CD4-positive, alpha-beta memory T cell (primary cell): ENCODE measurements at regions not wholly inside any gene's neighbourhood (a gene's known extent, or its start where the extent isn't known, plus 50 kb on each side); places are given as distances from the start of the nearest gene placed in this dataset.

Source experiments
- CTCF ChIA-PET: fragments of 350-600 bp; sonication (Branson Sonifier 250); formaldehyde crosslinking; loops from one replicate; lab custom pipeline; 2021; ENCODE audit warnings: inconsistent platforms; ENCODE audit not compliant: partially characterized antibody; lab: Charles Lee
- POLR2A ChIA-PET: fragments of 350-600 bp; sonication (Branson Sonifier 250); formaldehyde crosslinking; loops from one replicate; lab custom pipeline; 2021; ENCODE audit not compliant: partially characterized antibody; lab: Charles Lee
- DNase-seq, 5 donors: peaks; one replicate each; pipeline versions ENCODE4 v3.0.0 to v3.0.0-alpha.2; 2020 to 2022; ENCODE audit warnings: mixed read lengths in 1 of 5
- H3K27ac ChIP-seq: one replicate; pipeline ENCODE4 v1.7.0; 2013; ENCODE audit warnings: low read depth, low read length
- H3K27me3 ChIP-seq: 2 replicates; pipeline ENCODE4 v1.7.0; 2013; ENCODE audit warnings: mild to moderate bottlenecking, low read length, moderate library complexity; ENCODE audit not compliant: insufficient read depth
- H3K36me3 ChIP-seq: 2 replicates; pipeline ENCODE4 v1.7.0; 2013; ENCODE audit warnings: mild to moderate bottlenecking, low read length, moderate library complexity; ENCODE audit not compliant: insufficient read depth
- H3K4me1 ChIP-seq: 2 replicates; pipeline ENCODE4 v1.7.0; 2013; ENCODE audit warnings: mild to moderate bottlenecking, low read length, moderate library complexity; ENCODE audit not compliant: insufficient read depth
- H3K4me3 ChIP-seq, 2 donors: one replicate each; pipeline ENCODE4 v1.7.0; 2013; ENCODE audit warnings: low read length in 2 of 2, mild to moderate bottlenecking in 1 of 2
- H3K9me3 ChIP-seq, 2 donors: one replicate each; pipeline ENCODE4 v1.7.0; 2013; ENCODE audit warnings: low read length in 2 of 2, control low read depth in 1 of 2; ENCODE audit not compliant: control insufficient read depth in 1 of 2
- H3K27ac Mint-ChIP-seq, 7 donors: one replicate each; pipeline ENCODE4 v1.8.0; 2020 to 2021; ENCODE audit warnings: mixed read lengths in 7 of 7, mild to moderate bottlenecking in 6 of 7, inconsistent platforms in 3 of 7, moderate library complexity in 3 of 7
- H3K27me3 Mint-ChIP-seq, 2 donors: one replicate each; pipeline ENCODE4 v1.8.0; 2020 to 2021; ENCODE audit warnings: mixed read lengths in 2 of 2
- H3K36me3 Mint-ChIP-seq, 2 donors: one replicate each; pipeline ENCODE4 v1.8.0; 2020 to 2021; ENCODE audit warnings: mixed read lengths in 2 of 2, inconsistent platforms in 1 of 2, mild to moderate bottlenecking in 1 of 2
- H3K4me1 Mint-ChIP-seq, 4 donors: one replicate each; pipeline ENCODE4 v1.8.0; 2020 to 2021; ENCODE audit warnings: mixed read lengths in 4 of 4, mild to moderate bottlenecking in 1 of 4
- H3K4me3 Mint-ChIP-seq, 8 donors: one replicate each; pipeline ENCODE4 v1.8.0; 2020 to 2021; ENCODE audit warnings: mixed read lengths in 8 of 8, mild to moderate bottlenecking in 7 of 8, moderate library complexity in 6 of 8, inconsistent platforms in 3 of 8
- H3K9me3 Mint-ChIP-seq, 8 donors: one replicate each; pipeline ENCODE4 v1.8.0; 2020 to 2021; ENCODE audit warnings: mixed read lengths in 8 of 8, mild to moderate bottlenecking in 5 of 8, inconsistent platforms in 3 of 8, moderate library complexity in 1 of 8
- intact Hi-C: fragments of 100-400 bp; cut with micrococcal nuclease; formaldehyde crosslinking; loops from one replicate; pipeline ENCODE4 v1.15.1; 2023

DNA sequence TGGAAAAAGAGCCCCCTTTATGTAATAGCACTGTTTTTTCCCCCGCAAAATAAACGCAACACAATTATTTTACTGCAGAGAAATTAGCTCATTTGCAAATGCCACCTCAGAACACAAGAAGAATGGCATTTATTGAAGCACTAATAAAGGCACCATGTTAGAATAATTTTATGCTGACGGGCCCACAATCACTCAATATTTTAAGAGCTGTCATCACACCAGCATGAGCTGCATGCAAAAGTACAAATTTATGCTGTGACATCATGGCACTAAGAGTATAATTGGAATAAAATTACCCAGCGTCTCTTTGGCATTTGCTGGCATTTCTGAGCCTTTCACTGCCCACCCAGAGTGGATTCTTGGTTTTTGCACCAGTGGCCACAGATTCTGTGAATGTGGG lies 364.6 kb downstream of the TLE4 start:
- H3K36me3 Mint-ChIP-seq = no peaks in the 10 kb centered on the region
- no peak overlapping the region for H3K4me3 Mint-ChIP-seq
- H3K27ac Mint-ChIP-seq = no peak overlapping the region
- no peaks in the 10 kb centered on the region for H3K4me1 Mint-ChIP-seq
- ChIA-PET POLR2A (no interaction called here), CTCF (interaction anchor here (0.7 kb wide), 1 partner anchor 23 kb away, joined by 3 read pairs; no protein-coding TSS in a partner anchor)
- Histone ChIP-seq H3K4me1 (no peaks in the 10 kb centered on the region), H3K4me3 (no peak overlapping the region), H3K27me3 (no peaks in the 10 kb centered on the region), H3K9me3 (no peaks in the 10 kb centered on the region), H3K27ac (no peak overlapping the region), H3K36me3 (no peaks in the 10 kb centered on the region)
- H3K9me3 Mint-ChIP-seq = no peaks in the 10 kb centered on the region
- DNase-seq = no peak
- H3K27me3 Mint-ChIP-seq = peaks cover 0 to 4% of the 10 kb centered on the region in 2 donors
- intact Hi-C loops = no loop called here

DNA sequence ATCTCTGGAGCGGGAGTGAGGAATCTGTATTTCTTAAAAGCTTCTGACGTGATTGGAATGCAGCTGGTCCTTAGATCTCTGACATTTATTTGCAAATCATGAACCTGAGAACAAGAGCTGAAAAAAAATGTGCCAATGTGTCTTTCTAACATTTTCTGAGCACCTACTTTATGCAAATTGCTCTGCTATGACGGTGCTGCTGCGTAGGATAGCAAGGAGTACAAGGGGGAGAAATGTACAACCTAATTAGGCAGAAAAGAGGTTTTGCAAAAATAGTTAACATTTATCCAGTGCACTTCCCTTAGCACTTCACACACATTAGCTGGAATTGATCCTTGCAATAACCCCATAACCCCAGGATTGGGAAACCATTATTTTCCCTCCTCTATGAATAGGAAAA lies 357.5 kb downstream of the TLE4 start:
- Histone ChIP-seq H3K4me3 (no peak overlapping the region), H3K27ac (no peak overlapping the region), H3K27me3 (no peaks in the 10 kb centered on the region), H3K9me3 (no peaks in the 10 kb centered on the region), H3K36me3 (no peaks in the 10 kb centered on the region), H3K4me1 (no peaks in the 10 kb centered on the region)
- no peaks in the 10 kb centered on the region for H3K4me1 Mint-ChIP-seq
- ChIA-PET POLR2A (no interaction called here), CTCF (no interaction called here)
- no peaks in the 10 kb centered on the region for H3K36me3 Mint-ChIP-seq
- intact Hi-C loops = no loop called here
- no peak overlapping the region for H3K27ac Mint-ChIP-seq
- DNase-seq = no peak
- peaks cover 1 to 2% of the 10 kb centered on the region in 2 donors for H3K27me3 Mint-ChIP-seq
- no peak overlapping the region for H3K4me3 Mint-ChIP-seq
- H3K9me3 Mint-ChIP-seq = no peaks in the 10 kb centered on the region

DNA sequence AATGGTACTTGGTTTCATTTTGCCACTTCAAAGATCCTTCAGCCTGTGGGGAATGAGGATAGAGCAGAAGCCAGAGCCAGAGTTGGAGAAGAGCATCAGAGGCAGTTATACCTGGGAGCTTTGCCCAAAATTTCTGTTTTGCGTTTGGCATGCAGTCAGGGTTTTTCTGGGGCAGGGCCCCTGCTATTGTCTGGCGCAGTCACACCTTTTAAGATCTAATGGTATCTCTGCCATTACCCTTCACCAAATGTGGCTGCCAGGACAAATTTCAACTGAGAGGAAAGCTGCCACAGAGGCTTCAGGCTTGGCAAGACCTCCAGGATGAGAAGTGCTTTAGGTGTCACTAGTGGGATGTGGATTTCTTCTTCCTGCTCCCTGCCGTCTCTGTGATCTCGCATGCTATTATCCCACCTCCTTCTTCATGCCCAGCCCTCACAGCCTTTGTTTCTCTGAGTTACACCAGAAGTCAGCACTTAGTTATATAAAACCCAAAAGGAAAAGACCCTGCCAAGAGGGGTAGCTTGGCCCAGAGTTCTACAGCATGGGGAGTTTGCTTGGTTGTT lies 357.0 kb downstream of the TLE4 start:
- Histone ChIP-seq H3K9me3 (no peaks in the 10 kb centered on the region), H3K36me3 (no peaks in the 10 kb centered on the region), H3K27me3 (no peaks in the 10 kb centered on the region), H3K4me3 (no peak overlapping the region), H3K27ac (no peak overlapping the region), H3K4me1 (no peaks in the 10 kb centered on the region)
- intact Hi-C loops = no loop called here
- H3K4me3 Mint-ChIP-seq = no peak overlapping the region
- no peaks in the 10 kb centered on the region for H3K36me3 Mint-ChIP-seq
- no peaks in the 10 kb centered on the region for H3K9me3 Mint-ChIP-seq
- H3K27me3 Mint-ChIP-seq = peaks cover 1 to 2% of the 10 kb centered on the region in 2 donors
- no peaks in the 10 kb centered on the region for H3K4me1 Mint-ChIP-seq
- POLR2A ChIA-PET = no interaction called here
- H3K27ac Mint-ChIP-seq = no peak overlapping the region
- CTCF ChIA-PET = no interaction called here
- no peak for DNase-seq

DNA sequence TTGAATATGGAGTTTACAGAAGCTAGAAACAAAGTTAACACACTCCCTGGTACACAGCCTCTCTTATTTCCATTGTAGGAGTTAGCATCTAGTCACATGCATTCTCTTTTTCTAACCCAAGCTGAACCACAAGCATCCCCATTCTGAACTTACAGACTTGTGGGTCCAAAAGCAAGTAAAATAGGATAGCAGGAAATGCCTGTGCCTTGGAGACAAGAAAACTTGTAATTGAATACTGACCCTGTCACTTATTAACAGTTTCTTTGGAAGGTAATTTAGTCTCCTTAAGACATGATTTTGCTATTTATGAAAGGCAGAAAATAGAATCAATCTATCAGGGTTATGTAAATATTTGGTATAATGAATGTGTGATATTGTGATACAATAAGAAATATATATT lies 353.6 kb downstream of the TLE4 start:
- no peaks in the 10 kb centered on the region for H3K4me1 ChIP-seq
- H3K4me1 Mint-ChIP-seq = no peaks in the 10 kb centered on the region
- H3K36me3 Mint-ChIP-seq = no peaks in the 10 kb centered on the region
- H3K27ac Mint-ChIP-seq = no peak overlapping the region
- no peaks in the 10 kb centered on the region for H3K9me3 ChIP-seq
- H3K27ac ChIP-seq = no peak overlapping the region
- H3K9me3 Mint-ChIP-seq = no peaks in the 10 kb centered on the region
- no peak overlapping the region for H3K4me3 Mint-ChIP-seq
- no peak overlapping the region for H3K4me3 ChIP-seq
- no peaks in the 10 kb centered on the region for H3K27me3 ChIP-seq
- no peaks in the 10 kb centered on the region for H3K36me3 ChIP-seq
- H3K27me3 Mint-ChIP-seq = peaks cover 0 to 2% of the 10 kb centered on the region in 2 donors
- CTCF ChIA-PET = no interaction called here
- POLR2A ChIA-PET = no interaction called here
- intact Hi-C loops = no loop called here
- no peak for DNase-seq

DNA sequence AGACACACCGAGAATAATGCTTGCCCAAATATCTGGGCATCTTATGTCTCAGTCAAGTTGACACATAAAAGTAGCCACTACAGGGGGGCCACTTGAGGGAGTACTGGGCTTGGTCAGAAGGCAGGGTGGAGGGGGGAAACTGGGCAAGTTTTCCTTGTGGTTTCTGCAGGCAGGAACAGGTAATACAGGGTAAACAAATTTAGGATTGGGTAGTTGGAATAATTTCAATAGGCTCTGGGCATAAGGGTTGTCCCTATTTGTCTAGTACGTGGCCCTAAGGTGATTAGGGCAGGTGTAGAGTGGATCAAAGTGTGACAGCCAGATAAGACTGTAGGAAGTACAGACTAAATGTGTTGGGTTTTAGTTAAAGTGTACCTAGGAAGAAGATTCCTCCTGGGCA lies 353.1 kb downstream of the TLE4 start:
- ChIA-PET CTCF (no interaction called here), POLR2A (no interaction called here)
- intact Hi-C loops = no loop called here
- no peak for DNase-seq
- Histone ChIP-seq H3K4me1 (no peaks in the 10 kb centered on the region), H3K36me3 (no peaks in the 10 kb centered on the region), H3K27me3 (no peaks in the 10 kb centered on the region), H3K4me3 (no peak overlapping the region), H3K9me3 (no peaks in the 10 kb centered on the region), H3K27ac (no peak overlapping the region)
- no peaks in the 10 kb centered on the region for H3K36me3 Mint-ChIP-seq
- H3K27ac Mint-ChIP-seq = no peak overlapping the region
- H3K27me3 Mint-ChIP-seq = peaks cover 0 to 2% of the 10 kb centered on the region in 2 donors
- no peak overlapping the region for H3K4me3 Mint-ChIP-seq
- H3K9me3 Mint-ChIP-seq = peaks cover 0 to under 1% (median 0%) of the 10 kb centered on the region in 8 donors
- H3K4me1 Mint-ChIP-seq = no peaks in the 10 kb centered on the region

DNA sequence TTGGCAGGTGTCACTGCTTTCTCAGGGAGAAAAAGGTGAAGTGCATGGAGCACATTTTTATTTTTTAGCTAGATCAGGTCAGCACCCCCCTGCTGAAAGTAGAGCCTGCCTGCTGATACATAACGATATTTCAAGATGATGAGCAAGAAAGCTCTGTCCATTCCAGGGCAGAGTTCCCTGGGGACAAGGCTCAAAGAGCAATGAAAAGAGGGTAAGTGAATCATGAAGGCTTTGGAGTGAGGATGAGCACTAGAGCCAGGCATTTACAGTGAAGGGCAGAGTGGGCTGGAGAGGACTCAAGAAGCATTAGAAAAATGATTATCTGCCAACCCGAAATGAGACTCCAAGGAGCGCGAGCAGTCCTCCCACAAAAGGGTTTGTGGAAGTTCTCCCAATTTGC lies 345.7 kb downstream of the TLE4 start:
- Mint-ChIP-seq H3K27ac (no peak overlapping the region), H3K36me3 (no peaks in the 10 kb centered on the region), H3K9me3 (peaks cover 0 to 2% (median 0%) of the 10 kb centered on the region in 8 donors), H3K27me3 (peaks cover 0 to 1% of the 10 kb centered on the region in 2 donors), H3K4me3 (no peak overlapping the region), H3K4me1 (no peaks in the 10 kb centered on the region)
- Histone ChIP-seq H3K4me1 (no peaks in the 10 kb centered on the region), H3K27me3 (no peaks in the 10 kb centered on the region), H3K36me3 (no peaks in the 10 kb centered on the region), H3K4me3 (no peak overlapping the region), H3K27ac (no peak overlapping the region), H3K9me3 (no peaks in the 10 kb centered on the region)
- DNase-seq = no peak
- CTCF ChIA-PET = no interaction called here
- intact Hi-C loops = no loop called here
- POLR2A ChIA-PET = no interaction called here

DNA sequence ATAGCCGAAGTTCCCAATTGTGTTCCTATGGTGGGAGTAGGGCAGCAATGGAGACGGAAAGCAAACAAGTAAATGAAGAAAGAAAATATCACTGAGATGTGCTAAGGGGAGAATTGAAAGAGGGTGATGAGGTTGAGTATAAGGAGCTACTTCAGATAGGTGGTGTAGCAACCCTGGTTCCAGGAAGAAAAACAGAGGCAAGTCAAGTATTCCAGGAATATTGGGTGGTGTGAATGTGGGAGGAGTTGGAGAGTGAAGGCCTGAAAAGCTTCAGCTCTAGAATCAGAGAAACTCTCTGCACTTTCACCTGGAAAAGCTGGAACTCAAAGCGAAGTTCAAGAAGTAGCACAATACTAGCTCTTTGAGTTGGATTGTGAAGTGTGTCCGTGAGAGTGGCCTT lies 342.1 kb downstream of the TLE4 start:
- Mint-ChIP-seq H3K9me3 (no peaks in the 10 kb centered on the region), H3K4me3 (peak overlapping the region in 1 of 8 donors; percentile 27), H3K4me1 (no peaks in the 10 kb centered on the region), H3K27me3 (peaks cover 0 to 1% of the 10 kb centered on the region in 2 donors), H3K36me3 (no peaks in the 10 kb centered on the region), H3K27ac (no peak overlapping the region)
- Histone ChIP-seq H3K27ac (no peak overlapping the region), H3K36me3 (no peaks in the 10 kb centered on the region), H3K9me3 (no peaks in the 10 kb centered on the region), H3K4me1 (no peaks in the 10 kb centered on the region), H3K27me3 (no peaks in the 10 kb centered on the region), H3K4me3 (no peak overlapping the region)
- CTCF ChIA-PET = no interaction called here
- POLR2A ChIA-PET = no interaction called here
- intact Hi-C loops = no loop called here
- no peak for DNase-seq
